WTC11 (cell line): ENCODE measurements at regions not wholly inside any gene's neighbourhood (a gene's known extent, or its start where the extent isn't known, plus 50 kb on each side); places are given as distances from the start of the nearest gene placed in this dataset.

Source experiments
- CREM ChIP-seq: sonication (generic); formaldehyde crosslinking; IDR thresholded peaks from 2 replicates; pipeline ENCODE4 v1.8.1; 2022; ENCODE audit warnings: mild to moderate bottlenecking, missing genetic modification reagents, moderate library complexity
- CTCF ChIP-seq: fragments of 200-600 bp; IDR thresholded peaks from 2 replicates; pipeline ENCODE4 v1.8.0; 2022; ENCODE audit warnings: antibody characterized with exemption
- E2F5 ChIP-seq: sonication (generic); formaldehyde crosslinking; IDR thresholded peaks from 2 replicates; pipeline ENCODE4 v1.8.1; 2022; ENCODE audit warnings: mild to moderate bottlenecking, moderate library complexity, missing genetic modification reagents
- FOXP4 ChIP-seq: sonication (generic); formaldehyde crosslinking; IDR thresholded peaks from 2 replicates; pipeline ENCODE4 v1.8.0; 2022; ENCODE audit warnings: mild to moderate bottlenecking, missing genetic modification reagents
- SOX15 ChIP-seq: fragments of 250-450 bp; sonication (Bioruptor Pico); IDR thresholded peaks from 2 replicates; pipeline ENCODE4 v1.9.0; 2021; ENCODE audit warnings: mild to moderate bottlenecking
- TEAD4 ChIP-seq: sonication (generic); formaldehyde crosslinking; IDR thresholded peaks from 2 replicates; pipeline ENCODE4 v1.8.0; 2022; ENCODE audit warnings: mild to moderate bottlenecking, missing genetic modification reagents
- TP53 ChIP-seq: sonication (generic); formaldehyde crosslinking; IDR thresholded peaks from 2 replicates; pipeline ENCODE4 v1.8.1; 2023; ENCODE audit warnings: mild to moderate bottlenecking, missing genetic modification reagents
- ZBTB21 ChIP-seq: sonication (generic); formaldehyde crosslinking; IDR thresholded peaks from 2 replicates; pipeline ENCODE4 v1.8.1; 2023; ENCODE audit warnings: mild to moderate bottlenecking, missing genetic modification reagents, borderline replicate concordance
- ZNF121 ChIP-seq: sonication (generic); formaldehyde crosslinking; IDR thresholded peaks from 2 replicates; pipeline ENCODE4 v1.8.0; 2023; ENCODE audit warnings: missing genetic modification reagents
- ZNF317 ChIP-seq: sonication (generic); formaldehyde crosslinking; IDR thresholded peaks from 2 replicates; pipeline ENCODE4 v1.8.1; 2023; ENCODE audit warnings: low read depth, mild to moderate bottlenecking, moderate library complexity, missing genetic modification reagents, borderline replicate concordance
- ZNF423 ChIP-seq: fragments of 250-450 bp; sonication (Bioruptor Pico); IDR thresholded peaks from 2 replicates; pipeline ENCODE4 v2.1.2; 2022; ENCODE audit warnings: mild to moderate bottlenecking, moderate library complexity
- ZSCAN18 ChIP-seq: fragments of 250-450 bp; sonication (Bioruptor Pico); IDR thresholded peaks from 2 replicates; pipeline ENCODE4 v2.1.2; 2022; ENCODE audit warnings: mild to moderate bottlenecking, moderate library complexity

- TF ChIP-seq TP53 (no peak), CTCF (no peak), FOXP4 (CRISPR knock-in tag) (no peak), ZBTB21 (CRISPR knock-in tag) (no peak), TEAD4 (no peak), SOX15 (no peak), ZNF121 (CRISPR knock-in tag) (no peak), ZNF423 (CRISPR knock-in tag) (no peak), ZNF317 (no peak), E2F5 (CRISPR knock-in tag) (no peak), CREM (CRISPR knock-in tag) (no peak), ZSCAN18 (CRISPR knock-in tag) (no peak)
Measured at GRCh38 chr1:73676186-73676585, 521.8 kb downstream of the LRRIQ3 start.
